Right lung (tissue), 2 donors: ENCODE measurements at regions not wholly inside any gene's neighbourhood (a gene's known extent, or its start where the extent isn't known, plus 50 kb on each side); places are given as distances from the start of the nearest gene placed in this dataset.

Experiments
- DNase-seq, 2 donors: peaks; one replicate each; pipeline ENCODE4 v3.0.0-alpha.2; 2013

GRCh38 chr12:94815958-94816357 is 165.6 kb upstream of the TMCC3 start:
- DNase-seq: no peak

GRCh38 chr12:94815450-94815849 is 165.1 kb upstream of the TMCC3 start:
- no peak for DNase-seq

- no peak for DNase-seq
Measured at GRCh38 chr12:94813314-94813713, 163.0 kb upstream of the TMCC3 start.

- no peak for DNase-seq
Measured at GRCh38 chr12:94812345-94812744, 162.0 kb upstream of the TMCC3 start.

GRCh38 chr12:94811611-94812010 is 161.3 kb upstream of the TMCC3 start:
- no peak for DNase-seq

- DNase-seq: no peak
Measured at GRCh38 chr12:94807951-94808350, 157.6 kb upstream of the TMCC3 start.

GRCh38 chr12:94806617-94807016 is 156.3 kb upstream of the TMCC3 start:
- DNase-seq: no peak

GRCh38 chr12:94805749-94806529 is 155.6 kb upstream of the TMCC3 start:
- no peak for DNase-seq

- no peak for DNase-seq
Measured at GRCh38 chr12:94803939-94804338, 153.6 kb upstream of the TMCC3 start.

- no peak for DNase-seq
Measured at GRCh38 chr12:94802796-94803195, 152.4 kb upstream of the TMCC3 start.

GRCh38 chr12:94801745-94802144 is 151.4 kb upstream of the TMCC3 start:
- no peak for DNase-seq

GRCh38 chr12:94799136-94799535 is 148.8 kb upstream of the TMCC3 start:
- DNase-seq: no peak

- DNase-seq: no peak
Measured at GRCh38 chr12:94798113-94798512, 147.8 kb upstream of the TMCC3 start.

GRCh38 chr12:94795520-94795919 is 145.2 kb upstream of the TMCC3 start:
- DNase-seq: peak; percentile 55 to 76

GRCh38 chr12:94795044-94795443 is 144.7 kb upstream of the TMCC3 start:
- no peak for DNase-seq

- no peak for DNase-seq
Measured at GRCh38 chr12:94793191-94793595, 142.8 kb upstream of the TMCC3 start.

GRCh38 chr12:94792693-94793092 is 142.3 kb upstream of the TMCC3 start:
- peak; percentile 76 to 81 for DNase-seq

- DNase-seq: no peak
Measured at GRCh38 chr12:94791933-94792332, 141.6 kb upstream of the TMCC3 start.

- DNase-seq: no peak
Measured at GRCh38 chr12:94790825-94791224, 140.5 kb upstream of the TMCC3 start.

- no peak for DNase-seq
Measured at GRCh38 chr12:94790370-94790769, 140.0 kb upstream of the TMCC3 start.

- no peak for DNase-seq
Measured at GRCh38 chr12:94789510-94790225, 139.3 kb upstream of the TMCC3 start.

- DNase-seq: no peak
Measured at GRCh38 chr12:94788298-94788697, 137.9 kb upstream of the TMCC3 start.

- no peak for DNase-seq
Measured at GRCh38 chr12:94786906-94787305, 136.5 kb upstream of the TMCC3 start.
